Endometrial microvascular endothelial cells (primary cell): ENCODE measurements at regions not wholly inside any gene's neighbourhood (a gene's known extent, or its start where the extent isn't known, plus 50 kb on each side); places are given as distances from the start of the nearest gene placed in this dataset.

ENCODE experiments used
- in situ Hi-C: cut with HindIII; loops from 2 replicates; pipeline ENCODE4 v1.10.0; 2017; ENCODE audit warnings: low sequenced_read_pairs, low pct_unique_long_range_greater_than_20kb; ENCODE audit errors: inconsistent ontology term

DNA sequence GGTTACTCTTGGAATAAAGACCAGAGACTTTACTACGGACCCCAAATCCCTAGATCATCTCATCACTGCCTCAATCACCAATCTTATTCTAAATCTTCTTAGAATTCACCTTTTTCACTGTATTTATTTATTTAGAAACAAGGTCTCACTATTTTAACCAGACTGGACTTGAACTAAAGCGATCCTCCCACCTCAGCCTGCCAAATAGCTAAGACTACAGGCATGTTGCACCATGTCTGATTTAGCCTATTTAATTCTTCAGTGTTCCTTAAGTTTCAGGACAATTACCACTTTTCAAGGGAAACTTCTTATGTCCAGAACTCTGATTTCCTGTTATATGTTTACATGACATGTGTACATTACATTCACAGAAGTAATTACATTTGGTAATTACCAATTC is 238.0 kb upstream of the COL8A1 start:
- in situ Hi-C loops = no loop called here

DNA sequence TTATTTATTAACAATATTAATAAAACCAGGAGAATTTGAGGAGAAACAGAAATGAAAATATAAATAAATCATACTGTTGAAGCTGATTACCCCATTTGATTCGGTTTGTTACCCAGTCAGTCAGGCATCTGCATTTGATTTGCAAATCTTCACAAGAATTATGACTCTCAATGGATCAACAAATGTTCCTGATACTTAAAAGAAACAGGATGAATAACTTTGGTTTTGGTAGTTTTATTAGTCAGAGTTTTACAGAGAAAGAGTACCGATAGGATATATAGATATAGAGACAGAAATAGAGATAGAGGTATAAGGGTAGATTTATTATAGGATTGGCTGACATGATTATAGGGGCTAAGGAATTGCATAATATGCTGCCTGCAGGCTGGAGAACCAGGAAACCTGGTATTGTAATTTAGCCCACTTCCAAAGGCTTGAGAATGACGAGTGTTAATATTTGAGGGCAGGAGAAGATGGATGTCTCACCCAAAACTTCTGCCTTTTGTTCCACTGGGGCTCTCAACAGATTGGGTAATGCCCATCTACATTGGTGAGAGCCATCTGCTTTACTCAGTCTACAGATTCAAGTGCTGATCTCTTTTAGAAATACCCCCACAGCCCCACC is 241.6 kb upstream of the COL8A1 start:
- in situ Hi-C loops = no loop called here

DNA sequence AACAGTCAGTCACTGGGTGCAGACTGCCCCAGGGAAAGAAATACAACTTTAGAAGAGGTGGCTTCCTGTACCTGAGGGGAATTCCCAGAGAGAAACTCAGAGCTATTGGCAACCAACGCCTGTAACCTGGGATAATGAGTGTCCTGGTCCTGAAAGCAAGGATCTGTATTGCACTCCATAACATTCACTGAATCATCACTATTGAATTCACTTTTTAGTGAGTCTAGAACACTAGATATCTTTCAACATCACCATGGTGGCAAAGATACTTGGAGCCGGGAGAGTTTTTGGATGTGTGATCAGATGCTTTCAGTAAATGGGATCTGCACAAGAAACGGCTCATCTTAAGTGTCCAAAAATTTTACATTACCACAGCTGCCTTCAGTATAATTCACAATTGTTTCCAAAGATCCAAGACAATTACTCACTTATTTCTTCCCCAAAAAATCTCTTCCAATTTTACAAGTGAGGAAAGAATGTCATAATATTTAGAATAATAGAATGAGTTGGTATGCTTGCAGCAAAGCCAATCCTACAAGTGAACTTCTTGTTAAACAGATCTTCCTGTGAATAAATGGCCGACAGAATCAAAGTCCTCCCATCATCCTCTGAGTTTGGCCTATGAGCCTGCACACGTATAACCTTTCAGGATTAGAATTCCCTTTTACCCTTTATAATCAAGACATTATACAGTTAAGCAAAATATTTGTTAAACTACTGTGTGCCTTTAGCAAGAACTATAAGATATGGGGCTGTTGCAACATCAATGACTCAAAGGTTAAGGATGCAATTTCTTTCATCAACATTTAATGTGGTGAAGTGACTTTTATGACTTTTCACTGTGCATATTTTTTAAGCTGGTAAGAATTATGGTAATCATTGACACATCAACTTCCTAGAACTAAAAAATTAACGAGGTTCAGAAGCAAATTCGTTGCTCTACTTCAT is 243.3 kb upstream of the COL8A1 start:
- in situ Hi-C loops = no loop called here

DNA sequence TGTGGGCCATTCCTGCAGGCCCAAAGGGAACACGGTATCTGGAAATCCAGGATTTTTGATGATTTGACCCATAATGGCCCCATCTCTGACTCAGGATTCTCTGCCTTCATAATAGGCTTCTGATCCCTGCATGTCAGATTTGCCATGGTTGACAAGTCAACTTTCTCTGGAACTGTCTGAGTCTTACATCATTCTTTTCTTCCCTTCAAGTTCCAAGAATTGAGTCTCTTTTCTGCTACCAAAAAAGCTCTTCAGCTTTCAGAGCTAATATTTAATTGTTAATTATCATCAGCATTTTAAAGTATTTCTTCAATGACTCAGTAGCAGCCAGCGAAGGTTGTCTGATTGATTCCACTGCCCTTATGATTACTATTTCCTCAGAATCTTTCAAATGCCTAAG is 244.4 kb upstream of the COL8A1 start:
- in situ Hi-C loops = no loop called here

DNA sequence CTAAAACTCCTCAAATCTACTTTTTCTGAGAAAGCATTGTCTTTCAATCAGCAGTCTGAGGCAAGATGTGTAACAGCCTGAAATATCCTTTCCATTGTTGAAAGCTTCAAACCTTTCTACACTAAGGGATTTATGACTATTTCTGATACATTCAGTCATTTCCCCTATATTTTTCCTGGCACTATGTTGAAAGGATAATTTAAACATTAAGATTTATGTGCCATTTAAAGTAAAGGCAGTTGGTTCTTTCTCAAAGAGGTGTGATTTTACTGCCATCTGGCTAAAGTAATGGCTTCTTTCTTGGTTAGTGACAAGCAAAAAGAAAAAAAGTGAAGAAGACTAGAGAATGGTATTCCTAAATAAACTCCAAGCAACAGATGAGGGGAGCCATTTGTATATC is 249.6 kb upstream of the COL8A1 start:
- in situ Hi-C loops = no loop called here

DNA sequence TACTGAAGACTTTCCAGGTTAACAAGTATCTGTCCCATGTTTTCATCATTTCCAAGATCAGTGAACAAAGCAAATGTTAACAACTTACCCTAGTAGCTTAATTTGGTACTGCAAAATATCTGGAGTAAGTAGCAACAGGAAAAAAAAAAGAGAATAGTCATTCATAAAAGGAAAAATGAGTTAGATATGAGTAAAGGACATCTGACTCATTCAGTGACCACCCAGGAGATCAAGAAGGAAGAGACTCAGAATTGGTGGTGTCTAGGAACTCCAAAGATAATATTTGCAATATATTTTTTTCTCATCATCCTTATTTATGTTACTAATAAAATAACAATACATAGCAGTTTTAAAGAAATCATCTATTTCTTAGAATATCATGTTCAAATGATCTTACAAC is 253.8 kb upstream of the COL8A1 start:
- in situ Hi-C loops = no loop called here

DNA sequence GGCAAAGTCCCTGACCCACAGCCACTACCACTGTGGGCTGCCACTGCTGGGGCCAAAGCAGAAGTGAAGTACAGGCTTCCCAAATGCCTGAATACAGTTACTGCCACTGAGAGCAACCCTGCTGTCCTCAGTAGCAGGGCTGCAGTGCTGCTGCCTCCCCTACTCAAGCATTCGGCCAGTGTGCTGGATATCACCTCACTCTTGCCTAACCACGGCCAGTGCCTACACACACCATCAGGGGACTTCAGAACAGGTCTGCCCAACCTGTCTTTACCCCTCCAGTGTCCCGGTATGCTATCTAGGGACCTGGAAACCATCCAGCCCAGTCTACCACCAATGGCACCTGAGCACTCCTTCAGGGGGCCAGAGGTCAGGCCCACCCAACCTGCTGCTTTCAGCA is 261.5 kb upstream of the COL8A1 start:
- in situ Hi-C loops = no loop called here

DNA sequence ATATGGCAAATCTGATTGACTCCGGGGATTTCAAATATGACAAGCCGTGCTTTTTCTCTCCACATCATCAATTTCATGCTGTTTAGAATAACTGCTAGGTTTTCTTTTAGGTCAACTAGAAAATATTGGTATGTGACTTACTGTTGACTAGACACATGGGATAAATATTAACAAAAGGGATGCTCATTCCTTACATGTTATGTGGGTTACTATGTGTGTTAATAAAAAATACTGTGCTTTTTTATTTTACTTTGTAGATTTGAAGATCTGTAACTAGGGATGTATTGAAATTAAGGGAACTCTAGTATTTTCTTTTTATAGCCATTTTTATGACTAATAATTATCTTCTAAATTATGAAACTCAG is 264.6 kb upstream of the COL8A1 start:
- in situ Hi-C loops = no loop called here

DNA sequence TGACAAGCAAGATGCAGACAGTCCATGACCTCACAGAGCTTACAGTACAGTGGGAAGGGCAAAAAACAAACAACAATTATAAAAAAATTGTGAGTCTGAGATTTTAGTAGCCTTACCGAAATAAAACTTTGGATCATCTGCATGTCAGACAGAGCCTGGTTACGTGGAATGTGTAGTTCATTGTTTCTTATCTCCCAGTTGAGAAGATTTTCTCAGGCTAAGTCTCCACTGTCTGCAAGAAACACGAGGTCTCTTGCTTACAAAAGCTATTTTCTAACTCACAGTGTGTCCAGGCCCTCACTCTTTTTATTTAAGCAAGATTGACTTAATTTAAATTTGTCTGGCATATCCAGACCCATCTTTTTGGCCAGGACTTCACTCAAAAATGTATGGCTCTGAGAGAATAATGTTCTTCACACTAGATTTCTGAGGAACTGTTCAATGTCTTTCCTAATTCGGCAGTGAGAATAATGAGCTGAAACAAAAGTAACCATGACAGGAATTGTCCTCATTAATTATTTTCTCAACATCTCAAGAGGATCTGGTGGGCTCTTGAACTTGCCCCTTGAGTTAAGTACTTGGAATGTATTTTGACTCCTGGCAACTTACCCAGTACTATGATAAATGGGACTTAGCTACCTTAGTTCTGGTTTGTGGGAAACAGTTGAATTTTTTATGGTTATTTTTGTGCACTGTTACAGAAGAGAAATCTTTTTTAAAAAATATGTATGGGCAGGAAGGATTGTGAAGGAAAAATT is 265.1 kb upstream of the COL8A1 start:
- in situ Hi-C loops = no loop called here

DNA sequence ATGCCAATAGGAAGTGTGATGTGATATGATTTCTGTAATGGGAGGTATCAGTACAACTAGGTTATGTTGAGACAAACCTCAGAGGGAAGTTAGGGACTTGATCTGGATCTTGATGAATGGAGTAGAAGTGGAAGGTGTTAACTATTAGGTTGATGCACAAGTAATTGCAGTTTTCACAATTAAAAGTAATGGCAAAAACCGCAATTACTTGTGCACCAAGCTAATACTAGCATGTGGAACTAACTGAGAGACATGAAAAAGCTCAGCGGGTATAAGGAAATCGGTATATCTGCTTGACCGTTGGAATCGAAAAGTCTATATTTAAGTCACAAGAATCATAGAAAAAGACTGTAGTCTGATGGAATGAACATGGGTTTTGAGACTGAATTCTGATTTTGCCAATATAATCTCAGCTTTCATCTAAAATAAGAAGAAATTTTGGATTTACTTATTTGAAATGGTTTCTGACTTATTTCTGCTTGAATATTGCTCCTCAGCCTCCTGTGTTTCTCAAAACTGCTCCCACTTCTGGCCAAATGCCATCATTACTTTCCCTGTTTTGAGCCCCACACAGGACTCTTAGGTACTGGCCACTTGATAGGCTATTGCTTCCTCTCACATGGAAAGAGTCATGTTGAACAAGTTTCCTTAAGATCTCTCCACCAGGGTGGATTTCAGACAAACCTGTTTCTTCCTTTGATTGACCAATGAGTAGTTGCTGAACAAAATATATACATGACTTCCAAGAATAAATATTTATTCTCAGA is 271.5 kb upstream of the COL8A1 start:
- in situ Hi-C loops = no loop called here

DNA sequence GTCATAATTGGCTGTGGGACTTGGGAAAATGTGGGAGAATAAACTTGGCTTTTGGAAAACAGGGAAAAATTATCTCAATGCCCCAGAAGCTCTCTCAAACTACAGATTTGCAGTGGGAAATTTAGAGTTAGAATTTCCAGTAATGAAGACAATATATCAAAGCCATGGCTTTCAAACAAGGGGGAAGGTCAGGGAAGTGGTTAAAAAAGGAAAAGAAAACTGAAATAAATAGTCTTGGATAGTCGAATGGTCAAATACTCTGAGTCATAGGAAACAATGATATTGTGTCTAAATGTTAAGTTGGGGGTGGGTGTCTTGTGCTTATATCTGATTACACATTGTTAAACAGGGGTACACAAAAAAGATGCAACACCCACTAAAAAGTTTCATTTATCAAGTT is 272.4 kb upstream of the COL8A1 start:
- in situ Hi-C loops = no loop called here

DNA sequence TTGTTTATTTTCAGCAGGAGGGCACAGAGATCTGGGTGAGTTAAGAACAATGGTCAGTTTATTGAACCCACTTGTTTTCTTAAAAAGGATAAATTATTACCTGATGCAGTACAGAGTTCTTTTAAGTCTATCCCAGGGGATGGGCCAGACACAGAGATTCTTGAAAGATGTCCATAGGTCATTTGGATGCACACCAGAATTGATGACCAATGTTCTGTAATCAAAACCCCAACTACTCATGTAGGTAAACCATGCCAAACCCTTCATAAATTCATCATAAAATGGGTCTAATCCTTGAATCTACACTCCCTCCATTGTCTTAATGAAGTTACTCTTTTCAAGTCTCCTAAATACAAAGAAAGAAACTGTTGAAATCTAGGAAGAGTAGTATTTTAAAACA is 273.0 kb upstream of the COL8A1 start:
- in situ Hi-C loops = no loop called here

DNA sequence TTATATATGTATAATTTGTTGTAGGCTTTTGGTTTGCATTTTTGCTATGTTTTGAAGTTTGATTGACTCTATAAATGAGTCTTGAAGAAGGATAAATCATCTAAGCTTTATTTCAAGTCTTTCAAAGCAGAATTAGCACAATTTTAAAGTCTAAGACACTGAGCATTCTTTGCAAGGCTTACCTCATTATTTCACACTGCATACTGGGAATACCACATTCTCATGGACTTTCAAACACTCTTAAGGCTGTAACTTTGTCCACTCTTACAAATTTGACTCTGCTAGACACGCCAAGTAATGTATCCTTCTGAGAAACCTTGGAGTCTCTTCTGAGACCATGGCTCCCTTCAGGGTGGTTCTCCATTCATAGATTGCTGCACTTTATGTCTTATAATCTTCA is 281.3 kb upstream of the COL8A1 start:
- in situ Hi-C loops = no loop called here

DNA sequence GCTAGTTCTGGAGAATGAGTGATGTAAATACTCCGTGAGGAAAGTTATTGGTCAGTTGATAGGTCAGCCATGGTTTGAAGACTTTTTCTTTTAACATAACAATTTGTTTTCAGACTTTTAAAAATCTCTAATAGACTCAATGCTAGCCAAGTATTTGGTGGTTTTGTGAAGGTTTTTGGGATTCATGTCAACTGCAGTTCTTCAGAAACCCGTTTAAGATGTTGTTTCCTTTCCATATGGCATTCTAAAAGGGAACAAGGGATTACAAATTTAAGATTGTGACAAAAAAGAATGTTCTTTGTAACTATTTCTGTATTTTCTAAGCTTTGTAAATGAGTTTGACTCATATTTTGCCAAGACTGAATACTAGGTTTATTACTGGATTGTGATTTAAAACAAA is 281.7 kb upstream of the COL8A1 start:
- in situ Hi-C loops = no loop called here

DNA sequence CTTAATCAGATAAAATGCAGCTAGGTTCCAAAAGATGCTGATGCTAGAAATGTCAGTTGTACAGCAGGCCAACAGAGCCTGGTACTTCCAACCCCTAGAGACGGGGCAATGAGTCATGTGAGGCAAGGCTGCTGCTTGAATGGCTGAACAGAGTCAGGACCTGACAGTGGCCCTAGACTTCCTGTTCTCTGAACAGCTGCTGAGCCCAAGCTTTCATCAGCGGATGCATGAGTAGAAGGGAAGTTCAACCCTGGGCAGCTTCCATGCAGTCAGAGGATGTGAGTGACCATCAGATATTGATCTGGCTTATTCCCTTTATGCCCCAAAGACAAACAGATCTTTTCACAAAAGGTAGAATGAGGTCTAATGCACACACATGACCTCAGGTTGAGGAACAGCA is 282.9 kb upstream of the COL8A1 start:
- in situ Hi-C loops = no loop called here

DNA sequence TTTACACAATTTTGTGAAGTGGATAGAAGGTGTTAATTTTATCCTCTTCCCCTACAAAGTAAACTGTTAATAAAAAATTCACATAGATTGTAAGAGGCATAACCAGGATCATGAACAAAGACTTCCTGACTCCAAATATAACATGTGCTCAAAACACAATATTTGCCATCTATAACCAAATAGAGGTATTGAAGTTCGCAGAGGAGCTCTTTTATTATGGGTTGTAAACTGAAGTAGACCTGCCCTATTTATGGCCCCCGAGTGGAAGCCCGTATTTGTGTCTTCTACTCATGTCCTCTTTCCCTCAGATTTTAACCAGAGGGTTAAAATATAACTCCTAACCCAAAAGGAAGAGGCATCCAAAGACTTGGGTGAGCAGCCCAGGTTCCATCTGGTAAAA is 285.6 kb upstream of the COL8A1 start:
- in situ Hi-C loops = no loop called here

DNA sequence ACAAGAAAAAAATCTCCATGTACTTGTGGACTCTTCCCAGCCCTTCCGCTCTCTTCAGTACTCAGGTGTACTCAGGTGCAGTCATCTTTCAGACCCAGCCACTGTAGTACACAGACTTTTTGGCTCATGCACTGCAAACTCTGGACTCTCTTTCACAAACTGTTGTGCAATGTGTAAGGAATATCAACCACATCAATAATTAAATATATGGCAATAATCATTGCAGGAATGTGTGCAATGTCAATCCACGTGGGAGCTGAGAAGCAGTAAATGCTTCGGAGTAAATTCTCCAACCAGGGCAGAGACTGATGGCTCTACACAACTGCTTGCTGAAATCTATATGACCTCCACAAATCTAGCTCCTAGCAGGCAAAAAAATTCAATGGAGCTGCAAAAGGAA is 287.3 kb upstream of the COL8A1 start:
- in situ Hi-C loops = no loop called here

DNA sequence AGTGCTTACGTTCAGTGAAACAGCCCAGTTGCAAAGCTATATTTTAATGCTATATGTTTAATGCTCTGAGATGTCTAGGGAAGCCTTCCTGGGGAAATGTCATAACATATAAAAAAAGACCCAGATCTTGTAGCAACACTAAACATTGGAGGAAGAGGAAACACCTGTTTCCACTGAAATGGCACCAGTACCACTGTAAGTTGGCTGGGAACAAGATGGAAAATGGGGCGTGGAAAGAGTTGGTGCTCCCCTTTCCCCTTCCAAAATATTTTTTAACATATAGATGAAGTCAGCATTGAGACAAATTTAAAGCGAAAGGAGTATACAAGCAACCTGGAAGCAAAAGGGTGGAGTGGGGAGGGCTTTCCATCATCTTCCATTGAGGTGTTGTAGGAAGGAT is 289.9 kb upstream of the COL8A1 start:
- in situ Hi-C loops = no loop called here

DNA sequence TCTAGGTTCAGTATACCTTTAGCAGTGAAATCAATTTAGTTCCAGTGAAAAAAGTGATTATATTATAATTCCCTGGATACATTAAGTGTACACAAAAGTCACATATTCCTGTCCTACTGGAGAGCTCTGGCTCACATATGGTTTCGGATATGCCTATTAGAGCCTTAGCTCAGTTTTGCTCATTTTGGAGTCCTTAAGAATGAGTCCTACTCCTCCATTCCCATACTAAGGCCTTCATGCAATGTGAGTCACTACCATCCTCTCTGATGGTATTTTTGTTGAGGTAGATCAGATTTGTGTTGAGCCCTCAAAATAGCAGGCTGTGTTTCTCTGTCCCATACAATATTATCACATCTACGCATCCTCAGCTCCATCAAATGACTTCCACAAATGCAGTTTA is 294.2 kb upstream of the COL8A1 start:
- in situ Hi-C loops = no loop called here
